Cardiac muscle cell (in vitro differentiated cells and primary cell): ENCODE measurements at regions not wholly inside any gene's neighbourhood (a gene's known extent, or its start where the extent isn't known, plus 50 kb on each side); places are given as distances from the start of the nearest gene placed in this dataset.

Experiments
- DNase-seq, 2 donors: peaks; one replicate each; pipeline versions ENCODE4 v3.0.0 to v3.0.0-alpha.2; 2010 to 2017; ENCODE audit warnings: low read depth in 1 of 2, low spot score in 1 of 2
- H3K27ac ChIP-seq: fragments of 200-600 bp; sonication (generic); 2 replicates; pipeline ENCODE4 v1.5.1; 2016
- H3K27me3 ChIP-seq: fragments of 200-600 bp; sonication (generic); 2 replicates; pipeline ENCODE4 v1.6.0; 2016; ENCODE audit warnings: control low read depth
- H3K36me3 ChIP-seq: fragments of 200-600 bp; sonication (generic); 2 replicates; pipeline ENCODE4 v1.5.1; 2016; ENCODE audit warnings: control low read depth
- H3K4me1 ChIP-seq: fragments of 200-600 bp; sonication (generic); 2 replicates; pipeline ENCODE4 v1.8.1; 2017; ENCODE audit warnings: low read depth, mild to moderate bottlenecking, mixed run types
- H3K4me3 ChIP-seq: fragments of 200-600 bp; sonication (generic); 2 replicates; pipeline ENCODE4 v1.5.1; 2016; ENCODE audit warnings: mild to moderate bottlenecking
- H3K9me3 ChIP-seq: fragments of 200-600 bp; sonication (generic); 2 replicates; pipeline ENCODE4 v1.5.1; 2017; ENCODE audit warnings: low read depth, mild to moderate bottlenecking, control low read depth
- CTCF ChIP-seq: IDR thresholded peaks from 2 replicates; pipeline ENCODE4 v1.5.1; 2012; ENCODE audit warnings: low read depth, mild to moderate bottlenecking, low read length

GRCh38 chr7:32142649-32143048 is 72.4 kb upstream of the PDE1C start:
- Histone ChIP-seq H3K27ac (no peak overlapping the region), H3K9me3 (no peaks in the 10 kb centered on the region), H3K36me3 (no peaks in the 10 kb centered on the region), H3K27me3 (no peaks in the 10 kb centered on the region), H3K4me1 (no peaks in the 10 kb centered on the region), H3K4me3 (no peak overlapping the region)
- peak in 1 of 2 donors; percentile 34 for DNase-seq
- TF ChIP-seq CTCF = no peak

GRCh38 chr7:32140210-32140939 is 70.2 kb upstream of the PDE1C start:
- H3K9me3 ChIP-seq = no peaks in the 10 kb centered on the region
- no peaks in the 10 kb centered on the region for H3K27me3 ChIP-seq
- H3K27ac ChIP-seq = no peak overlapping the region
- no peak overlapping the region for H3K4me3 ChIP-seq
- H3K4me1 ChIP-seq = no peaks in the 10 kb centered on the region
- TF ChIP-seq CTCF = no peak
- H3K36me3 ChIP-seq = no peaks in the 10 kb centered on the region
- DNase-seq = no peak

- TF ChIP-seq CTCF = no peak
- peak in 1 of 2 donors; percentile 8 for DNase-seq
- H3K4me1 ChIP-seq = no peaks in the 10 kb centered on the region
- H3K9me3 ChIP-seq = no peaks in the 10 kb centered on the region
- no peak overlapping the region for H3K27ac ChIP-seq
- no peaks in the 10 kb centered on the region for H3K36me3 ChIP-seq
- no peaks in the 10 kb centered on the region for H3K27me3 ChIP-seq
- no peak overlapping the region for H3K4me3 ChIP-seq
Measured at GRCh38 chr7:32137059-32137458, 66.9 kb upstream of the PDE1C start.

- H3K9me3 ChIP-seq = no peaks in the 10 kb centered on the region
- no peak overlapping the region for H3K27ac ChIP-seq
- H3K4me3 ChIP-seq = no peak overlapping the region
- no peak for TF ChIP-seq CTCF
- no peak for DNase-seq
- H3K27me3 ChIP-seq = no peaks in the 10 kb centered on the region
- H3K4me1 ChIP-seq = no peaks in the 10 kb centered on the region
- no peaks in the 10 kb centered on the region for H3K36me3 ChIP-seq
Measured at GRCh38 chr7:32131091-32131490, 60.9 kb upstream of the PDE1C start.

GRCh38 chr7:32126843-32127242 is 56.6 kb upstream of the PDE1C start:
- Histone ChIP-seq H3K27me3 (no peaks in the 10 kb centered on the region), H3K27ac (no peak overlapping the region), H3K36me3 (no peaks in the 10 kb centered on the region), H3K4me3 (no peak overlapping the region), H3K4me1 (no peaks in the 10 kb centered on the region), H3K9me3 (no peaks in the 10 kb centered on the region)
- no peak for TF ChIP-seq CTCF
- no peak for DNase-seq
